Transverse colon (tissue), 4 donors: ENCODE measurements at regions not wholly inside any gene's neighbourhood (a gene's known extent, or its start where the extent isn't known, plus 50 kb on each side); places are given as distances from the start of the nearest gene placed in this dataset.

ENCODE experiments used
- DNase-seq: peaks from one replicate; pipeline ENCODE4 v3.0.0-alpha.2; 2019
- H3K27ac ChIP-seq, 4 donors: fragments of 200-600 bp; sonication (generic); 2 replicates each; pipeline ENCODE4 v1.5.1; 2016 to 2018; ENCODE audit warnings: inconsistent platforms in 4 of 4
- H3K27me3 ChIP-seq: fragments of 200-600 bp; sonication (generic); 2 replicates; pipeline ENCODE4 v1.5.1; 2017; ENCODE audit warnings: inconsistent platforms
- H3K36me3 ChIP-seq, 4 donors: fragments of 200-600 bp; sonication (generic); 2 replicates each; pipeline ENCODE4 v1.5.1; 2017 to 2019; ENCODE audit warnings: inconsistent platforms in 4 of 4
- H3K4me1 ChIP-seq, 4 donors: fragments of 200-600 bp; sonication (generic); 2 replicates each; pipeline ENCODE4 v1.5.1; 2017 to 2020; ENCODE audit warnings: inconsistent platforms in 4 of 4
- H3K4me3 ChIP-seq, 4 donors: fragments of 200-600 bp; sonication (generic); 1 replicate in 1 of 4; 2 replicates in 3 of 4; pipeline versions ENCODE4 v1.5.1 to v1.6.1; 2017 to 2019; ENCODE audit warnings: inconsistent platforms in 4 of 4
- H3K9me3 ChIP-seq, 2 donors: fragments of 200-600 bp; sonication (generic); 2 replicates each; pipeline ENCODE4 v1.5.1; 2017 to 2019; ENCODE audit warnings: inconsistent platforms in 2 of 2
- CTCF ChIP-seq, 5 experiments: fragments of 200-600 bp in 3 of 5; fragments of 450-650 bp in 2 of 5; sonication (generic) in 3 of 5; IDR thresholded peaks; 1 replicate in 2 of 5; 2 replicates in 3 of 5; pipeline ENCODE4 v1.5.1; 2016 to 2017; ENCODE audit warnings: antibody characterized with exemption in 5 of 5, inconsistent platforms in 3 of 5, mild to moderate bottlenecking in 2 of 5, moderate library complexity in 1 of 5
- EP300 ChIP-seq: sonication (generic); formaldehyde crosslinking; IDR thresholded peaks from one replicate; pipeline ENCODE4 v1.6.1; 2017; ENCODE audit warnings: antibody characterized with exemption, low read depth
- POLR2A ChIP-seq: fragments of 450-650 bp; IDR thresholded peaks from one replicate; pipeline ENCODE4 v1.6.1; 2016; ENCODE audit warnings: antibody characterized with exemption, mild to moderate bottlenecking, moderate library complexity
- POLR2AphosphoS5 ChIP-seq, 3 donors: sonication (generic); formaldehyde crosslinking; IDR thresholded peaks; one replicate each; pipeline ENCODE4 v1.6.1; 2016; ENCODE audit warnings: antibody characterized with exemption in 3 of 3
- WGBS, 2 donors: methylation state at CpG; one replicate each; pipeline ENCODE4 v1.1.5; 2018; ENCODE audit warnings: low coverage in 1 of 2; 5-methylcytosine and 5-hydroxymethylcytosine counted together
- in situ Hi-C, 4 donors: fragments of 200-750 bp; cut with MboI; loops; one replicate each; pipeline versions ENCODE4 v1.15.0 to v1.15.1; 2017; ENCODE audit warnings: low sequenced_read_pairs in 3 of 4, low pct_ligation_motif_present in 1 of 4, low pct_unique_long_range_greater_than_20kb in 1 of 4
- intact Hi-C: fragments of 100-400 bp; cut with DNase I; formaldehyde crosslinking; loops from one replicate; pipeline ENCODE4 v1.15.1; 2023; ENCODE audit warnings: low total_unique reads

DNA sequence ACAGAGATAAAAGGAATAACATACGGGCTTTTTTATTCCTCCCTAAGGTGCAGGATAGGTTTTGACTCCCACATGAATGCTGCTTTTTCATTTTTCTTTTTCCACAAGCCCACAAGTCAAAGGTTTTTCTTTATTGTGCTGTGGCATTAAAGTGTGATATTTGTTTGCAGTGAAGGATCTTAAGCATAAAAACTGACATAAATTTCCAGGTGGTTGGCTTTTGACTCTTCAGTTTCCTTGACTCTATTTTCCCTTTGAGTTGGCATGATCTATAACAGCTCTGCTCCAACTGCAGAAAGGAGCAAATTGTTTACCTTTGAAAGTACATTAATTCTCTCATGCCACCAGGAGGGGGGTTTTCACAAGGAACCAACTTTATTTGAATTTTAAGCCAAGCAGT, 326.2 kb upstream of the FAM98A start:
- DNase-seq: no peak
- WGBS, 2 donors: 50 to 78% methylated on average over 1 of the region's 1 CpG
- Histone ChIP-seq H3K9me3 (no peaks in the 10 kb centered on the region), H3K27ac (no peak overlapping the region), H3K4me1 (no peaks in the 10 kb centered on the region), H3K4me3 (no peak overlapping the region), H3K36me3 (no peaks in the 10 kb centered on the region), H3K27me3 (no peaks in the 10 kb centered on the region)
- intact Hi-C loops (no loop called here), in situ Hi-C loops (no loop called here)
- TF ChIP-seq CTCF (IDR thresholded peaks at IDR 0.05): no peak
- no peak for TF ChIP-seq POLR2AphosphoS5 (IDR thresholded peaks at IDR 0.05)
- TF ChIP-seq POLR2A: no peak
- TF ChIP-seq EP300: no peak

- WGBS, 2 donors: 0 to 54% methylated on average over 1 to 3 of the region's 3 CpGs
- DNase-seq: no peak
- no peaks in the 10 kb centered on the region for H3K4me1 ChIP-seq
- no peaks in the 10 kb centered on the region for H3K36me3 ChIP-seq
- no peak overlapping the region for H3K27ac ChIP-seq
- intact Hi-C loops (no loop called here), in situ Hi-C loops (no loop called here)
- no peaks in the 10 kb centered on the region for H3K27me3 ChIP-seq
- TF ChIP-seq POLR2A: no peak
- TF ChIP-seq POLR2AphosphoS5 (IDR thresholded peaks at IDR 0.05): no peak
- no peak for TF ChIP-seq EP300
- no peak for TF ChIP-seq CTCF (IDR thresholded peaks at IDR 0.05)
- H3K4me3 ChIP-seq: no peak overlapping the region
- no peaks in the 10 kb centered on the region for H3K9me3 ChIP-seq
These were observed 325.6 kb upstream of the FAM98A start for GRCh38 chr2:33924586-33925169.

- Histone ChIP-seq H3K4me1 (no peaks in the 10 kb centered on the region), H3K36me3 (no peaks in the 10 kb centered on the region), H3K9me3 (no peaks in the 10 kb centered on the region), H3K27ac (no peak overlapping the region), H3K27me3 (no peaks in the 10 kb centered on the region), H3K4me3 (no peak overlapping the region)
- intact Hi-C loops: no loop called here
- DNase-seq: no peak
- in situ Hi-C loops: no loop called here
- TF ChIP-seq CTCF (IDR thresholded peaks at IDR 0.05) (no peak), POLR2A (no peak), EP300 (no peak), POLR2AphosphoS5 (IDR thresholded peaks at IDR 0.05) (no peak)
- 74 to 76% methylated on average over 4 of the region's 4 CpGs for WGBS, 2 donors
These were observed 318.2 kb upstream of the FAM98A start for GRCh38 chr2:33917252-33917651.

DNA sequence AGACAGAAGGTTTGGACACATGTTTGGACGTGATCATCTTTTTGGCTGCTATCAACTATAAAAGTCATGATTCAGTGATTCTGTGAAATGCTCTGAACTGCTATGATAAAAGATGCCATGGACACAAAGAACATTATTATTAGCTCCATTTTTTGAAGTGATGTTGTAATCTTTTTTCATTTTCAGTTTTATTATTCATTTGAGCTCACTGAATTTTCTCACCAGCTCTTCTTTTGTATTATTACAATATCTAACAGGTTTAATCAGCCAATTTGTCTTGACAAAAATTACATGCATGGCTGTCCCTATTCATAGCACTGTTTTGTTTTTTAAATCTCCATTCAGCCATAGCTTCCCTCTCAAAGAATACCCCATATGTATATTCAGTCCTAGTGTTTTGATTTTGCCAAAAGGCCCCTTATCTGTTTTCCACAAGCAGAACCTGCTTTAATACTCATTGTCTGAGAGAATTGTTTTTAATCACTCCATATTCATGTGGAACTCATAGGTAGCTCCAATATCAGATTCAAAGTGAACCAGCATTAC, 314.0 kb upstream of the FAM98A start:
- Histone ChIP-seq H3K9me3 (no peaks in the 10 kb centered on the region), H3K4me3 (no peak overlapping the region), H3K27ac (no peak overlapping the region), H3K4me1 (no peaks in the 10 kb centered on the region), H3K27me3 (no peaks in the 10 kb centered on the region), H3K36me3 (no peaks in the 10 kb centered on the region)
- in situ Hi-C loops: no loop called here
- TF ChIP-seq POLR2AphosphoS5 (IDR thresholded peaks at IDR 0.05) (no peak), EP300 (no peak), CTCF (IDR thresholded peaks at IDR 0.05) (no peak), POLR2A (no peak)
- WGBS, 2 donors: 44 to 56% methylated on average over 1 of the region's 1 CpG
- DNase-seq: no peak
- intact Hi-C loops: no loop called here
